NCI-H2227 treated with DMSO at 0.1 percent for 48 hours (cell line): ENCODE measurements at regions not wholly inside any gene's neighbourhood (a gene's known extent, or its start where the extent isn't known, plus 50 kb on each side); places are given as distances from the start of the nearest gene placed in this dataset.
A peak's percentile ranks its signal among the peaks of the same experiment; 100 is the strongest.
"Not testable (repeated sequence)": the region's sequence is repeated elsewhere in the genome, so short reads cannot be mapped to it uniquely, and the experiment has no call there.

Source experiments
- DNase-seq: peaks from one replicate; lab custom pipeline; 2025; lab: John Stamatoyannopoulos, UW

GRCh38 chr5:123710031-123710430 is 198.1 kb downstream of the CSNK1G3 start:
- DNase-seq: no peak

DNA sequence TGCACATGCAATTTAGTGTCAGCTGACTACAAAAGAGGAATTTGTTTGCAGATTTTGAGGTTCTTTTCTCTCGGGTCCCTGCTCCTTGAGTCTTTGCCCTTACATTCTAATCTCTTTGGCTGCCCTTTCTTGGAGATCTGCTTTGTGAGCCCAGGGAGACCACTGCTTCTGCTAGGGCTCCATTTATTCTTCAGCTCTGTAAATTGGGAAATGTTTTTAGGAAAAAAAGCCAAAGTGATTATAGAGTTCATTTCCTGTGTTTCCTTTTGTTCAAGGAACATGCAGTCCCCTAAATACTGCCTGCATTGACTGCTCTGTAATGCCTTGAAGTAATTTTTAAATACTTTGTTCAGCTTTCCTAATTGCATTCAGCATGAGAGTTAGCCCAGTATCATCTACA is 197.4 kb downstream of the CSNK1G3 start:
- no peak for DNase-seq

DNA sequence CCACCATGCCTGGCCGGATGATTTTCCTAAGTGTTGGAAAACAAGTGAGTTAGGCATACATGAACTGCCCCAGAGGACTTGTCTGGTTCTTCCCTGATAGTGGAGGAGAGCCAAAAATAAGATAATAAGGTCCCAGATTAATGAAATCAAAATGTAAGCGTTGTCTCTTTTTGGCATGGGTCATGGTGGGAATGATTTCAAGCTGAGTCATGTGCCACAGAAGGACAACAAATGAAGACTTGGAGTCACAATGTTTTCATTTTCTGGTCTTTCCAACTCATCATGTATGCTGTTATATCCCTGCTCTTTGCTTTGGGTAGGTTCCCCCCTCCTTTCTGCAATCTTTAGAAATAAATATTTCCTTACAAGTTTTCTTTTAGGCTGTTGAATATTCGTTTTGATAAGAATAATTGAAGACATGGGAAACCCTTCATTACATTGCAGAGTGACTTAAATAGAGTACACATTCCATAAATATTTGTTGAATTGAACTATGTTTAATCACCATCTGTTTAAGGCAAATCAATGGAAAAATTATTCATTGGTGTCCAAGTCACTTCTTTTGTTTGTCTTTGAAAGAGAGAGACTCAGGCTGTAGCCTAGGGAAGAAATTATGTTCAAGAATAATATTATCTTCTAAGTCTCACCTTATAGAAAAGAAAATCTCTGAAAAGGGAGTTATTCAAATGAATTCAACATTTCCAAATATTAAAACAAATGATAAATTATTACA is 196.3 kb downstream of the CSNK1G3 start:
- no peak for DNase-seq

DNA sequence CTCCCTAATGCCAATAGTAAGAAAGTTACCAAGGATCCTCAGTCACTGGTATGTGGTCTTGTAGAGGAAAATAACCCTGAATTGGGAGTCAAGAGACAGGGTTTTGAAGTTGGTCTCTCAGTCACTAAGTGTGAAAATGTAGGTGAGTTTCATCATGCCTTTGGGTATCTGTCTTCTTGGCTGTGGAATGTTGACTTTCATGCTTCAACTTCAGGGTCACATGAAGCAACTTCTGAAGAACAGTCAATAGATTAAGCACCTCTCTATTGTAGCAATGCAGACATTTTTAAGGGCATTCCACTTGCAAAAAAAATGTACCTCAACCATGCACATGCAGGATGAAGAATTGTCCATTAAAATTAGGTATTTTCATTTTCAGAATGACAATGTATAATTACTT is 194.6 kb downstream of the CSNK1G3 start:
- no peak for DNase-seq

- no peak for DNase-seq
Observed at GRCh38 chr5:123705741-123706140, 193.8 kb downstream of the CSNK1G3 start.

- DNase-seq: no peak
Observed at GRCh38 chr5:123701511-123702200, 189.7 kb downstream of the CSNK1G3 start.

- DNase-seq: no peak
Observed at GRCh38 chr5:123700624-123701287, 188.8 kb downstream of the CSNK1G3 start.

DNA sequence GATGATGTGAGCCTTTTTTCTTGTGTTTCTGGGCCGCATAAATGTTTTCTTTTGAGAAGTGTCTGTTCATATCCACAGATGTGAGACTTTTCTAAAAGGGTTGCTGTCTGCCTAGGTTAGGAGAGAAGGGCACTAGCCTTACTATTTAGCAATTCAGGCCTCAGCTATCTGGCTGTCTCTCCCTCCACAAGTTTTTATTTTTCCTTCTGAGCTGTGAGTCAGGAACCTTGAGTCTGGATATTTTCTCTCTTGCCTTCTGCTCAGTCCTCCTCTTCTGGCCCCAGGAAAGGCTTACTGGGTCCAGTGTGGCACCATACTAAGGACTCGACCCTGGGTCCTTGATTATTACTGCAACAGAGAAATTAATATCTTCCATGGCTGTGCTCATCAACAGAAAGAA is 187.6 kb downstream of the CSNK1G3 start:
- no peak for DNase-seq

- not testable (repeated sequence) for DNase-seq
Observed at GRCh38 chr5:123698937-123699336, 187.0 kb downstream of the CSNK1G3 start.

DNA sequence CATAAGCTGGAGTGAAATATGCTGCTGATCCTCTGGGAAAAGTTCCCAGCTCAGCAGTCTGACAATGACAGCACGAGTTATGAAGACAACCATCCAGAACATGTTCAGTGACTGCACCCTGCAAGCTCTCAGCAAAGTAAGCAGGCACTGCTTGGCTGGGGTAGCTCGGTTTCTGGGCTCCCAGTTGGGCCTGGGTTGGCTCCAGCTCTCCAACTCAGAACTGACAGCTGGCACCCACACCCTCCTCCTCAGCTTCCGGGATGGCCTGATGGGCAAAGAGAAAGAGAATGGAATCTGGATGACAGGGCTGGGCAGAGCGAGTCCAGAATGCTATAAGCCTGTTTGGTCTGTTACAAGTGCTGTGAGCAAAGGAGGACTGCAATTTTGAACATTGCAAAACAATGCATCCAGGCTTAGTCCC is 185.0 kb downstream of the CSNK1G3 start:
- DNase-seq: no peak

GRCh38 chr5:123690821-123691220 is 178.8 kb downstream of the CSNK1G3 start:
- no peak for DNase-seq

- DNase-seq: no peak
Observed at GRCh38 chr5:123681061-123681460, 169.1 kb downstream of the CSNK1G3 start.

GRCh38 chr5:123673107-123673506 is 161.1 kb downstream of the CSNK1G3 start:
- DNase-seq: no peak

DNA sequence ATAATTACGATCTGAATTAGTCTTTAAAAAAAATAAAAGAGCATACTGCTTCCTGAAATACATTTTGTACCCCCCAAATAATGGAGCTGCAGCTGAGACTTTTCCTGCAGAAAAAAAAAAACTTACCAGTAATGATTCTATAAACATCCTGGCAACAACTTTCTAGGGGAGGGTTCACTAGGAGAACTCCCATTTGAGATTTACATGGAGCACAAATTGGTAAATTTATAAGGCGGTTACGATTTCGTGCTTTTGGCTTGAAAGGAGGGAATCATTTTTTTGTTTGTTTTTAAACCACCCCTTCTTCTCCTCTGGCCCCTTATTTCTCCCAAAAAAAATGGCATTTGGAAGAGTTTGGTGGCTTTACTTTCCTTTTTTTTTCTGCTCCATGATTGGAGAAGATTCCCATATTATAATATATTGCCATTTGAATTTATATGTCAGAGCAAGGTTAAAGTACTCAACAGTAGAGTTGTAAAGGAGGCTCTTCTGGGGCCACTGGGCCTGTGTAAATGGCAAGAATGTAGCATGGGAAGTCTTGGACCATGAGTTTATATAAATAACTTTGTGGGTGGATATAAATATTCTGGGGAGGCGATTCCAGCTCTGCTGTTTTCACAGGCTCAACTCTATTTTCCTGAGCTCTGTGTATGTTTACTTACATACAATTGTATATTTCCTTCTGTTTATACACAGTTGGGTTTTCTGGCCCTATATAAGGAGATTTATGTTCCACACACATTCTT is 159.9 kb downstream of the CSNK1G3 start:
- no peak for DNase-seq

GRCh38 chr5:123671042-123671441 is 159.1 kb downstream of the CSNK1G3 start:
- DNase-seq: peak; percentile 48
